Adipocyte (in vitro differentiated cells): ENCODE measurements at regions not wholly inside any gene's neighbourhood (a gene's known extent, or its start where the extent isn't known, plus 50 kb on each side); places are given as distances from the start of the nearest gene placed in this dataset.

Source experiments
- DNase-seq: peaks from one replicate; pipeline ENCODE4 v3.0.0-alpha.2; 2015; ENCODE audit warnings: low read depth
- H3K27me3 ChIP-seq: replicated peaks from 2 replicates; pipeline ENCODE4 v1.7.0; 2013; ENCODE audit warnings: mild to moderate bottlenecking, low read length, moderate library complexity; ENCODE audit not compliant: control insufficient read depth, insufficient read depth
- H3K36me3 ChIP-seq: 2 replicates; pipeline ENCODE4 v1.7.0; 2013; ENCODE audit warnings: low read length, mild to moderate bottlenecking, moderate library complexity; ENCODE audit not compliant: control insufficient read depth, insufficient read depth, severe bottlenecking
- H3K4me1 ChIP-seq: 2 replicates; pipeline ENCODE4 v1.7.0; 2013; ENCODE audit warnings: mild to moderate bottlenecking, low read length, moderate library complexity; ENCODE audit not compliant: control insufficient read depth, insufficient read depth
- H3K4me3 ChIP-seq: 2 replicates; pipeline ENCODE4 v1.7.0; 2013; ENCODE audit warnings: mild to moderate bottlenecking, low read length, moderate library complexity
- H3K9ac ChIP-seq: 2 replicates; pipeline ENCODE4 v1.7.0; 2013; ENCODE audit warnings: mild to moderate bottlenecking, low read length, moderate library complexity
- H3K9me3 ChIP-seq: 2 replicates; pipeline ENCODE4 v1.7.0; 2013; ENCODE audit warnings: mild to moderate bottlenecking, low read length, moderate library complexity; ENCODE audit not compliant: control insufficient read depth

DNA sequence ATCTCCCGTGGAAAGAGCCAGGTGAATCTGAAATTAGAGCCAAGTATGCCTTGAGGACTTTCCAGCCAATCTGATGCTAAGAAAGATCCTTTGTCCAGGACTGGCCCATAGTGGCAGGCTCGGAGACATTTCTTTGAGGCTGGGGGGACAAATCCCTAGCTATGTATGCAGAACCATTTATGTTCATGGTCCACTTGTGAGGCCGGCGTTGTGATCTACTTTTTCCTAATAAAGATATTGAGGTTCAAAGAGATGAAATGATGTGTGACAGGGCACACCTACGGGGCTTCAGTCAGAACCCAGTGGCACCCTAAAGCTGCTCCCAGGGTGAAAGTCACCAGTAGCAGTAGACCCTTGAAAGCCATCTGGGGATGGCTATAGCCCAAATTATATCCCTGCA lies 120.3 kb upstream of the MAFB start:
- no peak overlapping the region for H3K9ac ChIP-seq
- H3K36me3 ChIP-seq: no peaks in the 10 kb centered on the region
- H3K9me3 ChIP-seq: no peaks in the 10 kb centered on the region
- no peak for DNase-seq
- peaks cover 2% of the 10 kb centered on the region for H3K4me1 ChIP-seq
- no peak overlapping the region for H3K4me3 ChIP-seq
- peaks cover 35% of the 10 kb centered on the region for H3K27me3 ChIP-seq

DNA sequence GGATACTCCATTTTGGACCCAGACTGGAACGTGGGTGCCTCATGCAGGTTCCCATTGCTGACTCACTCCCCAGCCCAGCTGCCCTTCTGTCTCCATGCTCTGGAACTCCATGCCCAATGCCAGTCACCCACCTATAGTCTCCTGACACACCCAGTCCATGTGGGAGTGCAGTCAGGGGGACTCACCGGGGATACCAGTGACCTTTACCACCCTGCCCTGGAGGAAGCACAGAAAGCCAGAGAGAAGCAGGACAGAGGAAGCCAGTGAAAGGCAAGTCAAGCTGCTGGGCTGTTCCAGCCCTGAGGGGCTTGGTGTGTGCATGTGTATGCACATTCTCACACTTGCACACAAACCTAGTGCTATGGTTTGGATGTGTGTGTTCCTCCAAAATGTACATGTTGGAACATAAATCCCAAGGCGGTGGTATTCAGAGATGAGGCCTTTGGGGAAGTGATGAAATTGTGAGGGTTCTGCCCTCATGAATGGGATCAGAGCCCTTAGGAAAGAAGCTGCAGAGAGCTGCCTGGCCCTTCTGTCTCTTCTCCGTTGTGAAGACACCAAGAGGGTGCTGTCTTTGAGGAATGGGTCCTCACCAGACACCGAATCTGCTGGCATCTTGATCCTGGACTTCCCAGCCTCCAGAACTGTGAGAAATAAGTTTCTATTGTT lies 121.4 kb upstream of the MAFB start:
- H3K36me3 ChIP-seq: no peaks in the 10 kb centered on the region
- no peak overlapping the region for H3K4me3 ChIP-seq
- no peaks in the 10 kb centered on the region for H3K9me3 ChIP-seq
- no peak overlapping the region for H3K9ac ChIP-seq
- DNase-seq: no peak
- H3K4me1 ChIP-seq: peaks cover 2% of the 10 kb centered on the region
- H3K27me3 ChIP-seq: peaks cover 26% of the 10 kb centered on the region

DNA sequence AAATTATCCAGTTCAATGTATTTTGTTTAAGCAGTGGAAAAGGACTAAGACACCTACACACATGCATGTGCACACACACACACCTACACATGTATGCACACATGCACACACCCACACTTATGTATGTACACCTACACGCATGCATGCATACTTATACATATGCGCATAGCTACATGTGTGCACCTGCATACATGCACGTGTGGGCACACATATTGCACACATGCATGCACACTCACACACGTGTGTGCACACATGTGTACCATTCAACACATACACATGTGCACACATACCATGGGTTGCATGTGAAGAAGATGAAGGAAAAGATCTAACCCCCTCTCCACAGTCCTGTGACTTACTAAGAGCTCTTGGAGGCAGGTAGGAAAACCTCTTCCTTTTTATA lies 122.0 kb upstream of the MAFB start:
- no peaks in the 10 kb centered on the region for H3K9me3 ChIP-seq
- no peak for DNase-seq
- peaks cover 2% of the 10 kb centered on the region for H3K4me1 ChIP-seq
- H3K27me3 ChIP-seq: peaks cover 23% of the 10 kb centered on the region
- no peaks in the 10 kb centered on the region for H3K36me3 ChIP-seq
- H3K4me3 ChIP-seq: no peak overlapping the region
- no peak overlapping the region for H3K9ac ChIP-seq

DNA sequence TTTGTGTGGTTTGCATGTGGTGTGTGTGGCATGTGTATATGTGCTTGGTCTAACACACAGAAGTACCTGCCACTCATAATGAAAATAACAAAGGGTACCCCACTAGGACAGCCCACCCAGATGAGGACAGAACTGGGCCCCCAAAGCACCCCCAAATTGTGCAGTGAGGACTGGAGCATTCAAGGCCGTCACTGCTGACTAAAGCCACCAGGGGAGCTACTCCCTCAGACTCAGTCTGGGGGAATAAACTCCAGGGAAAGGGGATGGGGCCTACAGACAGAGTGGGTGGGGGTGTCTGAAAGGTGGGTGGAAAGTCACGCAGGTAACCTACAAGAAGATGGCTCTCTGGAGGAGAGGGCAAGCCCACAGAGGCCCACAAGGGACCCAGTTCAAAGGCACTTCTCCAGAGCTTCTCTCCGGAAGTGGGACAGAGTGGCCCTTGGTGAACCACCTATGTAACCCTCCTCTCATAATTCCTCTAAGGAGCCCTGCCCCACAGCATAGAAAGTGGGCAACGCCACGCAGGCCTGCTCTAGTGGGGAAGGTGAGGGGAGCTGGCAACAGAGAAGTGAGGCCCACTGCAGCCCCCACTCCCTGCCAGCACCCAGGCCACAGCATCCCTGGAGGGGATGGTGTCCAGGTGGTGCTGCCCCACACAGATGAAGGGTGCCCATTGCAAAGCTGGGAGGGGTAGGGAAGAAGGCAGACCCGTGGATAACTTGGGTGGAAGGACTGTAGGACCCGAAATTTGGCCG lies 122.8 kb upstream of the MAFB start:
- no peaks in the 10 kb centered on the region for H3K9me3 ChIP-seq
- no peak for DNase-seq
- no peak overlapping the region for H3K9ac ChIP-seq
- peaks cover 23% of the 10 kb centered on the region for H3K27me3 ChIP-seq
- no peak overlapping the region for H3K4me3 ChIP-seq
- no peaks in the 10 kb centered on the region for H3K36me3 ChIP-seq
- peaks cover 2% of the 10 kb centered on the region for H3K4me1 ChIP-seq

DNA sequence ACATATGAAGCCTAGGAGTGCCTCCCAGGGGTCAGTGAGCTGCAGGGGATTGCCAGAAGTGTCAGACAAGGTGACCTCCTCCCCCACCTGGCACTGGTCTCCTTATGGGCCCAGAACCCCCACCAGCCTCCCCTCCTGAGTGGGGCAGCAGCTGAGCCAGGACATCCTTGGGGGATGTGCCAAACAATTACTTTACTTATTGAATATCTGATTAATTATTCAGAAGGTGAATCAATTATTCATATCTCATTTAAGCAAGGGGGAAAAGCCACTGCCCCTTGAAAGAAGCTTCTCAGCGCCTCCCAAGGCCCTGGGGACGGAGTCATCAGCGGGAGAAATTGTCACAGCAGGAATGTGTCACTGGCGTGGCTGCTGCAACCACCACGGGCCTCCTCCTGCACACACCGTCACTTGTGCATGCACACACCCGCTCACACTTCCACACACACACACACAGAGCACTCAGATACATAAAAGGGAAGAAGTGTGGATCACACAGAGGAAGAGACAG lies 123.4 kb upstream of the MAFB start:
- Histone ChIP-seq H3K36me3 (no peaks in the 10 kb centered on the region), H3K4me1 (peaks cover 2% of the 10 kb centered on the region), H3K27me3 (peaks cover 21% of the 10 kb centered on the region), H3K4me3 (no peak overlapping the region), H3K9ac (no peak overlapping the region), H3K9me3 (no peaks in the 10 kb centered on the region)
- no peak for DNase-seq

DNA sequence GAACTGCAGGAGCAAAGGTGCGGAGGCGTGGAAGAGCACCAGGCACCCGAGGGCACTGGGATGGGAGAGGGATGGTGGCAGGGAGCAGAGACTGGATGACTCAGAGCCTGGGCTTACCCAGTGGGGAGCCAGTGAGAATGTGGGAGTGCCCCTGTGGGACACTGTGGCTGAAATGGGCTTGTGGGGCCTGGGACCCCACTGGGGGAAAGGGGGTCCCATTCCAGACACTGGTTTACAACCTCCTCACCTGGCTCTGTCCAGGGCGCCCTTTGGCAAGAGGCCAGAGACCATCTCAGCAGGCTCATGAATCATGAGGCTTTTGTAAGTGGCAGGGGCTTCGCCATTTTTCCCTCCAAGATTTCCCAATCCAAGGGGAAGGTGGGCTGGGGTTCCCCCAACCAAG lies 124.0 kb upstream of the MAFB start:
- no peaks in the 10 kb centered on the region for H3K9me3 ChIP-seq
- no peak overlapping the region for H3K4me3 ChIP-seq
- no peak for DNase-seq
- peaks cover 2% of the 10 kb centered on the region for H3K4me1 ChIP-seq
- no peak overlapping the region for H3K9ac ChIP-seq
- no peaks in the 10 kb centered on the region for H3K36me3 ChIP-seq
- peaks cover 20% of the 10 kb centered on the region for H3K27me3 ChIP-seq

DNA sequence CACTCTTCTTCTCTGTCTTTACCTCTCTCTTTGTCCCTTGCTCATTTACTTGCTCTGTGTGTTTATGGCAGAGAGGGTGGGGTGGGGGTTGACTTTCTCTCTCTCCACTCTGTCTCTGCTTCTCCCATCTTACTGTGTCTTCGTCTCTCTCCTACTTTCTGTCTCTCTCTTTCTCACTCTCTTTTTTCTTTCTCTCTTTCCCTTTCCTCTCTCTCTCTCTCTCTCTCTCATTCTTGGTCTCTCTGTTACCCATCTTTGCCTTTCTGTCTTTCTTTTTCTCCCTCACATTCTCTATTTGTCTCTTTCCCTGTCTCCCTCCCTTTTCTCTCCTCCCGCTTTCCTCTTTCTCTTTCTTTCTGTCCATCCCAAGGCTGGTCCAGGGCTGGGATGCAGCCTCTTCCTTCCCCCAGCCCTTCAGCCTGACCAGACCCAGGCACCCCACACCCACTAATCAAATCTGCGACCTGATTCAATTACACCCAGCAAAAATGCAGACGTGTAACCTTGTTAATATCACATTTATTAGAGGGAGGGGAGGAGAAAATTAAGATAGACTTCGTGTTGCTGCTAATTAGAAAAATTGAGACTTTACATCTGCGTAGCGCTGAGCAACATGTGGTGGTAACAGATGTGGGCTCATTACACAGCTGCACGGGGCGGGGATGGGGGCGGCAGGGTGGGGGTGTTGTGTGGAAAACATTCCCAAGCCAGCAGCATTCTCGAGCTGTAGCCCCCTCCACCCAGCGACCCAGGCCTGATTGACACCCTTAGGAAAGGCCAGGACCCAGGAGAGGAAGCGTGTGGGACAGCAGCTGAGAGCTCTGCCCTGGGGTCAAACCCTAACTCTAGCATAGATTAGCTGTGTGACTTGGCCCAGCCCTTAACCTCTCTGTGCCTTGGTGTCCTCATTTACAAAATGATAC lies 124.9 kb upstream of the MAFB start:
- H3K36me3 ChIP-seq: no peaks in the 10 kb centered on the region
- peaks cover 8% of the 10 kb centered on the region for H3K9me3 ChIP-seq
- DNase-seq: no peak
- H3K27me3 ChIP-seq: peaks cover 22% of the 10 kb centered on the region
- H3K4me3 ChIP-seq: no peak overlapping the region
- peaks cover 2% of the 10 kb centered on the region for H3K4me1 ChIP-seq
- H3K9ac ChIP-seq: no peak overlapping the region

DNA sequence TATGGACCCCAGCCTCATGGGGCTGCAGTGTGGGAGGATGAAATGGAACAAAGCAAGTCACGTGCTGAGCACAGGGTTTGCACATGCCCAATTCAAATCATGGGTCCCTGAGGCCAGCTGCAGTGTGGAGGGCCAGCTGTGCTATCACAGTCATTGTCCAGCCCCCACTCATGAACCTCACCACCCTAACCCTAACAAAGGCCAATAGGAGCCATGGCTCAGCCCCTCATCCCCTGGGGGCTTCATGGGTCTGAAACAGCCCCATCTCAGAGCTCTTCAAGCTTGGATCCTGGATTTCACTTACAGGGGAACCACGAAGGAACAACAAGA lies 125.6 kb upstream of the MAFB start:
- no peak overlapping the region for H3K4me3 ChIP-seq
- DNase-seq: no peak
- peaks cover 2% of the 10 kb centered on the region for H3K4me1 ChIP-seq
- H3K36me3 ChIP-seq: no peaks in the 10 kb centered on the region
- H3K9me3 ChIP-seq: peaks cover 8% of the 10 kb centered on the region
- H3K9ac ChIP-seq: no peak overlapping the region
- H3K27me3 ChIP-seq: peaks cover 25% of the 10 kb centered on the region

DNA sequence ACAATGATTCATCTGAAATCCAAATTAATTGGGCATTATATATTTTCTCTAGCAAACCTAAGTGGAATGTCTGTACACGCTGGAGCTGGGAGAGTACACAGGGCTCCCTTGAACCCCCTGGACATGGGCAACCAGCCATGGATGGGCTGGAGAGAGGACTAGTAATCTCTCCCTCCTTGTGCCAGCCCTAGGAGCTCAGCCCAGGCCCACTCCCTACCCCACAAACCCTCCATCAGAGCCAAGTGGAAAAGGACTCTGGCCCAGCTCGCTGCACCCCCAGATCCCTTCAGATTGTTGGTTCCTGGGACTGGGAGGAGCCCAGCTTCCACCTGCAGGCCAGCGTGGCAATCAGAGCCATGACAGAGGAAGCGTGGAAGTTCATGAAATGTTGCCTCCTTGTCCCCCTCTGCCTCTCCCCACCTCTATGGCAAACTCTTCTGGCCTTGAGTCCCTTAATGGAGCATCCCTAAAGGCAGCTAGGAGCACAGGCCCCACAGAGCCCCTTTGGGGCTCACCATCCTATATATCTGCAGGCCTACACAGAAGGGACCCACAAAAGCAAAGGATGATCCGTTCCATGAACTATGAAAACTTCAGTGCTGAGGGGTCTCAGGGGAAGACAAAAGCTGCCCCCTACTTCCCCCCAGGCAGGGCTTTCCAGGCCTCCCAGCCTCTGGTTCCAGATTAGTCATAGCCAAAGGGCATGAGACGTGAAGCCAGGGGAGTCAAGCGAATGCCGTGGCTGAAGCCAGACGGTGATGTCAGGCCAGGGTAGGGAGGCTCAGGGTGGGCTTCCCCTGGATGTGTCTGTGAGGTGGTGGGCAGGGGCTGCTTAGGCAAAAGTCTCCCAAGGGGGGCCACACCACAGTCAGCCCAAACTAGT lies 126.4 kb upstream of the MAFB start:
- Histone ChIP-seq H3K9me3 (peaks cover 8% of the 10 kb centered on the region), H3K4me1 (no peaks in the 10 kb centered on the region), H3K36me3 (no peaks in the 10 kb centered on the region), H3K27me3 (peaks cover 25% of the 10 kb centered on the region), H3K4me3 (no peak overlapping the region), H3K9ac (no peak overlapping the region)
- no peak for DNase-seq

DNA sequence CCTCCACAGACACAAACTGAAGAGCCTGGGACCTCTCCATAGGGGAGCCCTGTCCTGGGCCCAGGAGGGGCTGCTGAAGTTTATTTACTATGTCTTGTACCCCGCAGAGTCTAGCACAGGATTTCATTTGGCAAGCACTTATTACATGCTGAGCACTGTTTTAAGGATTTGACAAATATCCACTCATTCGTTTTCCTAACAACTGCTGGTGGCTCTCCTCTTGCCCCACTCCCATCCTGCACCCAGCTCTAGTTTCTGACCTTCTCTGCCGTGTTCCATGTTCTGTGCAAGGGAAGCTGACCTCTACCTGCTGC lies 127.0 kb upstream of the MAFB start:
- no peak for DNase-seq
- Histone ChIP-seq H3K9me3 (peaks cover 8% of the 10 kb centered on the region), H3K36me3 (no peaks in the 10 kb centered on the region), H3K27me3 (peaks cover 29% of the 10 kb centered on the region), H3K9ac (no peak overlapping the region), H3K4me1 (no peaks in the 10 kb centered on the region), H3K4me3 (no peak overlapping the region)
